ENCODE measurements at regions not wholly inside any gene's neighbourhood (a gene's known extent, or its start where the extent isn't known, plus 50 kb on each side); places are given as distances from the start of the nearest gene placed in this dataset.

GRCh38 chr15:78691851-78692421 is 50.9 kb upstream of the CHRNB4 start (continued):
- no peak for TF ChIP-seq POLR2AphosphoS5 (IDR thresholded peaks at IDR 0.05; ENCODE audit: low read depth, low read length)

All from H1 (cell line).